HUES6 (cell line): ENCODE measurements at regions not wholly inside any gene's neighbourhood (a gene's known extent, or its start where the extent isn't known, plus 50 kb on each side); places are given as distances from the start of the nearest gene placed in this dataset.

ENCODE experiments used
- H3K27ac ChIP-seq: 2 replicates; pipeline ENCODE4 v1.7.0; 2013; ENCODE audit warnings: low read depth, mild to moderate bottlenecking, low read length, inconsistent platforms
- H3K27me3 ChIP-seq: 2 replicates; pipeline ENCODE4 v1.6.1; 2013; ENCODE audit warnings: low read length; ENCODE audit not compliant: control insufficient read depth, insufficient read depth
- H3K36me3 ChIP-seq: 2 replicates; pipeline ENCODE4 v1.6.1; 2013; ENCODE audit warnings: low read length; ENCODE audit not compliant: control insufficient read depth, insufficient read depth
- H3K4me1 ChIP-seq: 2 replicates; pipeline ENCODE4 v1.6.1; 2013; ENCODE audit warnings: low read length; ENCODE audit not compliant: control insufficient read depth, insufficient read depth
- H3K4me3 ChIP-seq: 2 replicates; pipeline ENCODE4 v1.5.1; 2013; ENCODE audit warnings: low read depth, low read length
- H3K9ac ChIP-seq: one replicate; pipeline ENCODE4 v1.6.1; 2013; ENCODE audit warnings: mild to moderate bottlenecking, low read length
- H3K9me3 ChIP-seq: 2 replicates; pipeline ENCODE4 v1.6.1; 2013; ENCODE audit warnings: low read depth, low read length; ENCODE audit not compliant: control insufficient read depth, insufficient read depth

DNA sequence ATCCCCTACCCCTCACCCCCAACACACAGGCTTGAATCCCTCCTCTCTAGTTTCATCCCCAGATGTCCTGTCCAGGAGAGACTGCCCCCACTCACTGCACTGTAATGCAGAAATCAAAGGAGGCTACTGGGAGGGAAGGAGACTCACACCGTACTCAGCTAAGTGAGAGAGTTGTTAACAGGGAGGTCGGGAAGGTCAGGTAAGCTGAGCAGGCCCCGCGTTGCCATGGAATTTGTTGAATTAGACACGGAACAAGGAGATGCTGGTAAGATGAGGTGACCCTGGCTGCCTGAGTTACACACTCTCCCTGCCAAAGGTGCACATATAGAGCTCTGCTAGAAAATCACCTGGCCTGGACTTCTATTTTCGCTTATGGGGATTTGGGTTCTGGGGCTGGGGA is 197.9 kb downstream of the NXPE2 start:
- Histone ChIP-seq H3K4me1 (0 out of 2 replicates have a peak, but pooled peaks cover 5% of the 10 kb centered on the region), H3K36me3 (no peaks in the 10 kb centered on the region), H3K4me3 (no peak overlapping the region), H3K9me3 (no peaks in the 10 kb centered on the region), H3K9ac (no peak overlapping the region), H3K27me3 (no peaks in the 10 kb centered on the region), H3K27ac (no peak overlapping the region)

DNA sequence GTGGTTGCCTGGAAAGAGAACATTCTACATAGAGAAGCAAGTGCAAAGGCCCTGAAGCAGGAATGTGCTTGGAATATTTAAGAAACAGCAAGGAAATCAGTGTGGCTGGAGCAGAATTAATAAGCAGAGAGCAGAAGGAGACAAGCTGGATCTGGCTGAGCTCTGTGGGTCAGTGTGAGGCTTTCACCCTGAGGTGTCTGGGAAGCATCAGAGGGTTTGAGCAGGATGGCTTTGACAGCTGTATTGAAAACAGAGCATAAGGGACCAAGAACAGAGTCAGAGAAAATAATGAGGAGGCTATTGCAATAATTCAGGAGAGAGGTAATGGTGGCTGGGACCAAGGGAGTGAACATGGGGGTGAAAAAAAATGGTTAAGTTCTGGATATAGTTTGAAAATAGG is 199.6 kb downstream of the NXPE2 start:
- H3K9ac ChIP-seq: no peak overlapping the region
- no peak overlapping the region for H3K27ac ChIP-seq
- H3K27me3 ChIP-seq: no peaks in the 10 kb centered on the region
- H3K36me3 ChIP-seq: no peaks in the 10 kb centered on the region
- H3K4me1 ChIP-seq: 0 out of 2 replicates have a peak, but pooled peaks cover 5% of the 10 kb centered on the region
- no peak overlapping the region for H3K4me3 ChIP-seq
- H3K9me3 ChIP-seq: no peaks in the 10 kb centered on the region

DNA sequence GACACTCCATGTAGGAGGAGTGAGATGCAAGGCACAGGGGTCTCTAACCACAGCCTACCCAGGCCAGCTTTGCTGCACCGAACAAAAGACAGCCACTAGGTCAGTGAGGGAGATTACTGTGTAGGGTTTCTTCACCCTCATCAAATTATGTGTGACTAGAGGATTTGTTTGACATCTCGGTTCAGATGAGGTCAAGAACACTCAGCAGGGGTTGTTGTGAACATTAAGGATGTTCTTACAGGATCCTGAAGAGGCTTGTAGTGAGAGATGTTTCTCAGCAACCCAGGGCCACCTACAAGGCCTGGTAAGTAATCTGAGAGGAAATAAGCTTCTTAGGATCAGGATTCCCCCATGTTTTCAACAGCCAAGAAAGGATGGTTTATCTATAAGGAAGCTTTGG is 202.1 kb downstream of the NXPE2 start:
- H3K4me1 ChIP-seq: 0 out of 2 replicates have a peak, but pooled peaks cover 5% of the 10 kb centered on the region
- no peaks in the 10 kb centered on the region for H3K9me3 ChIP-seq
- no peak overlapping the region for H3K27ac ChIP-seq
- H3K4me3 ChIP-seq: no peak overlapping the region
- no peaks in the 10 kb centered on the region for H3K36me3 ChIP-seq
- H3K9ac ChIP-seq: no peak overlapping the region
- no peaks in the 10 kb centered on the region for H3K27me3 ChIP-seq

DNA sequence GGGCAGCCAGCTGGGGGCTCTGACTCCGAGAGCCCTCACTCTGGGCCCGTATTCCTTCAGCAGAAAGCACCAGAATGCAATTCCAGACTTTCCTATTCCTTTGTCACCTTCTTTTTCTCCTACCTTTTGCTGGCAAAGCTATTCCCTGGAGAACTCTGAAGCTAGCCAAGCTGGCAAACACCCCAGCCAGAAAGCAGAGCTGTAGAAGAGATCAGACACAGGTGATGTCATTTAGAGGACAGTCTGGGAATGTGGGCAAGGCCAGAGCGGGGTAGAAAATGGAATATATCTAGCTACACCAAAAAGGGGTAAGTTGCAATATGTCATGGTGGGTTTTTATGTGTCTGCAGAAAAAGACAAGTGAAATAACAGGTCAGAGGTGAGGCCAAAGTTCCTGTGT is 205.1 kb downstream of the NXPE2 start:
- Histone ChIP-seq H3K9me3 (no peaks in the 10 kb centered on the region), H3K9ac (no peak overlapping the region), H3K27ac (no peak overlapping the region), H3K36me3 (no peaks in the 10 kb centered on the region), H3K4me1 (peaks cover 5% of the 10 kb centered on the region; the same call in 1 of the 2 replicates), H3K27me3 (no peaks in the 10 kb centered on the region), H3K4me3 (no peak overlapping the region)

DNA sequence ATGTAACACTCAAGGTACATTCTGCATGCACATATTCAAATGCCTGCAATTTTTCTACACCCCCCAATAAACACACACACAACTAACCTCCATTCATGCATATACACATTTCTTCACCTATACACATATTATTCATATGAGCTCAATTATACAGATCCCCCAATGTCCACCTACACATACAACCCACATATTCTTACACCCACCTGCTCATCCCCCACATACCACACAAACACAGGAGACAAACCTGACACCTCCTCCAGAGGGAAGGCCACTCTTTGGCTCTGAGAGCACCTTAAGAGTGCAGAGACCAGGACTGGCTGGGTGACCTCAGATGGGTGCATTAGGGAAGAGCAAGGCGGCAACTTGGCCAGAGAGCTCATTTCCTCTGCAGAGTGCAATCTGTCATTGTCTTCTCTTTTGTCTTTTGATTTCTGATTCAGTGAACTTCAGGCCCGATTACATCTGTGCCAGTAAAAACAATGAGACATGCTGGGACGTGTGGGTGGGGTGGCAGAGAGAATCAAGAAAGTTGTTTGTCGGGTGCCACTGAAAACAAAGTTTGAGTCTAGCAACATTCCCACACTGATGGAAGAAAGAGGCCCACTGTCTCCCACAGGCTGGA is 208.4 kb downstream of the NXPE2 start:
- no peaks in the 10 kb centered on the region for H3K27me3 ChIP-seq
- no peak overlapping the region for H3K9ac ChIP-seq
- no peaks in the 10 kb centered on the region; the same call in 1 of the 2 replicates for H3K4me1 ChIP-seq
- no peaks in the 10 kb centered on the region; the same call in 1 of the 2 replicates for H3K9me3 ChIP-seq
- no peak overlapping the region for H3K27ac ChIP-seq
- no peak overlapping the region for H3K4me3 ChIP-seq
- no peaks in the 10 kb centered on the region for H3K36me3 ChIP-seq

DNA sequence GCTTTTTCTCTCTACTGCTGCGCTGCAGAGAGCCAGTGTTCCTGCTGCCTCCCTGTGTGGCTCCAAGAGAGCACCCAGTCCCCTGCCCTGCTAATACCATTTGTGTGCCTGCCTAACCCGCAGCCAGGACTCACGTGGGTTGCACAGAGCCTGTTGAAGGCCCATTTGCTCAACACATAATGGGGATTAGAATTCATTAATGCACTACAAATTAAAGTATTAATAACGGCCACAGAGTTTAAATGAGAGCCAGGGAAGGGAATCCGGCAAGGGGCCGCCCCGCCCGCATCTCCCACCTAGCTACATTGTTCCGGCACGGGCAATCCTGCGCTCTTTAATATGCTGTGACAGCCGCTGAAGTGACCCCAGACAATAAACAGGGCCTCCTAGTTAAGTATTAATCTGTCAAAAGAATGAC is 211.3 kb downstream of the NXPE2 start:
- Histone ChIP-seq H3K36me3 (no peaks in the 10 kb centered on the region), H3K9ac (no peak overlapping the region), H3K27ac (no peak overlapping the region), H3K9me3 (no peaks in the 10 kb centered on the region; the same call in 1 of the 2 replicates), H3K4me3 (no peak overlapping the region), H3K4me1 (no peaks in the 10 kb centered on the region; the same call in 1 of the 2 replicates), H3K27me3 (peaks cover 3% of the 10 kb centered on the region; the same call in 1 of the 2 replicates)

DNA sequence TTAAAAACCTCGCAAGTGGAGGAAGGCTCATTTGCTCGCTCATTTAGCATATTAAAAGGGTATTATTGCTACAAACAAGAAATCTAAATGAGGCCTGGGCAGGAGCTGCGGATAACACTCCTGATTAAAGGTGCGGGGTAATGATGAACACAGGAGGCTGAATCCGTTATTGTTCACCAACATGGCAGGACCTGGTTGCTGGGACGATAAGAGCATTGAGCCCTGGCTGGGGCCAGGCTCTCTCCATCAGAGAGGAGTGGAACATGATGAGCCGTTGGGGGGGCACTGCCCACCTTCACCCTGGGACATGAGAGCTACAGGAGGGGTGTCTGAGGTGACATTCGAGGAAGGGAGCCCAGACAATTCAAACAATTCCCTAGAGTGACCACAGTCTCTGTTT is 211.7 kb downstream of the NXPE2 start:
- H3K27ac ChIP-seq: no peak overlapping the region
- H3K4me3 ChIP-seq: no peak overlapping the region
- no peaks in the 10 kb centered on the region for H3K36me3 ChIP-seq
- H3K27me3 ChIP-seq: peaks cover 4% of the 10 kb centered on the region; the same call in 1 of the 2 replicates
- H3K9ac ChIP-seq: no peak overlapping the region
- no peaks in the 10 kb centered on the region; the same call in 1 of the 2 replicates for H3K4me1 ChIP-seq
- H3K9me3 ChIP-seq: no peaks in the 10 kb centered on the region; the same call in 1 of the 2 replicates

DNA sequence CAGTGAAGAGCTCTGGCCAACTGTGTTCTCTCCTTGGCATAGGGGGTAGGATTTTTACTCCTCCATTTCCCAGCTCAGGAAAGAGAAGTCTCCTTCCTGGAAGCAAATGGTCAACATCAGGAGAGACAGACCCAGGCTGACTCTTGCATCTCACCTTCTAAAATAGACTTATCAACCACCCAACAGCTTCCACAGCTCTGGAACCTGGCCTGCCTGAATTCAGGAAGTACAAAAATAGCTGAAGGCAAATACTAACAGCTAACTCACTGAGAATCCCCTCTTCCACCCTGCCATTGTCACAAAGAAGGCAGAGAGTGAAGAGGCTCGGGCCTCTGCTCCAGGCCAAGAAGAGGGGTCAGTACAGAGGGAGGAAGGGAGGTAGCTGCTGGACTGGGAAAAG is 213.6 kb downstream of the NXPE2 start:
- Histone ChIP-seq H3K27me3 (peaks cover 7% of the 10 kb centered on the region; the same call in 1 of the 2 replicates), H3K36me3 (no peaks in the 10 kb centered on the region), H3K9ac (no peak overlapping the region)

DNA sequence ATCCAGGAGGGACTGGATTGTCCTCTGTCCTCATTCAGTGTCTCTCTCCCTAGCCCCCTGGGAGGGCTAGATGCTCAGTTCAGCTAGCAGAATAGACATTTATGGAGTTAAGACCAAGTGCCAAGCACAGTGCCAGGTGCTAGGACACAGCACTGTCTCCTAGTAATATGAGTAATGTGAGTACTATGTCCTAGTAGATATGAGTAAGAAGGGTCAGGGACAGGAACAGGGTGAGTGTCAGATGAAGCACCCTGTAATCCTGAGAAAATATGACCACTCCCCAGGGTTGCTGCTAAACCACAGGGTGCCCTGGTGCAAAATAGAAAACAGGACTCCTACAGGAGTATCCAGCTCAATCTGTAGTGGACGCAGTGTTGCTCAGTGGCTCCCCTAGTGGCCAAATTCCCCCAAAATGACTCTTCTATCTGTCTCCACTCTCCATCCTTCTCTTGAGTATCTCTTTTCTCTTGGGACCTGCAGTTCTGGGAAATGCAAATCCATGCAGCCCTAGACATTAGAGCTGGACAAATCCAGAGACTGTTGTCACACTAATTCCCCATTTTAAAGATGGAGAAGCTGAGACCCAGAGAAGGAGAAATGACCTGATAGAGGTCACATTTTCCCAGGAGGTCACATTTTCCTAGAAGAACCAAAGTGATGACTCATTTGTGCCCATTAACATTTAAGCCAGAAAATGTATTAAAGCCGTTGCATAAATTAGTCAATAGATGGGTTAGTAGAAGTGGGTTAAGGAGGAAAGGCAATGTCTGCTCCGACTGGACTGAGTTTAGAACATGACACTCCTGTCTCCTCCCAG is 214.3 kb downstream of the NXPE2 start:
- Histone ChIP-seq H3K36me3 (no peaks in the 10 kb centered on the region), H3K27me3 (peaks cover 7% of the 10 kb centered on the region; the same call in 1 of the 2 replicates), H3K27ac (no peak overlapping the region), H3K4me1 (no peaks in the 10 kb centered on the region; the same call in 1 of the 2 replicates), H3K9me3 (no peaks in the 10 kb centered on the region; the same call in 1 of the 2 replicates), H3K9ac (no peak overlapping the region), H3K4me3 (no peak overlapping the region)

More for the DNA sequence above, 213.6 kb downstream of the NXPE2 start:
- no peak overlapping the region for H3K4me3 ChIP-seq
- no peaks in the 10 kb centered on the region; the same call in 1 of the 2 replicates for H3K4me1 ChIP-seq
- H3K27ac ChIP-seq: no peak overlapping the region
- no peaks in the 10 kb centered on the region; the same call in 1 of the 2 replicates for H3K9me3 ChIP-seq

DNA sequence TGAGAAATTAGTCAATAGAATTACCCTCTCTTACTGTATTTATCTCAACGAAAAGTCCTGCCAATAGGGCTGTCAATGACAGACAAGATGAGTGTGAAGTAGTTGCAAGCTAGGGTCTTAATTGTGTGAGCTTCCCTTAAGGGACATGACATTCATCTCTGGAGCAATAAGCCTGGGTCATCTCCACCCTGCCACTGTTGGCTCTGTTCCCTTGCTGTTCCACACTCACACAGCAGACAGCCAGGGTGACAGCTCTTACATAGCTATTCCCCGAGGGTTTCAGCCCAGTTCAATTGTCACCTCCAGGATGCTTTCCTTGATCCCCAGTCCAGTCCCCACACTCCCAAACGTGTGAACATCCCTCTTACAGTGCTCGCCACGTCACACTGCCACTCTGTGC is 215.0 kb downstream of the NXPE2 start:
- no peaks in the 10 kb centered on the region for H3K36me3 ChIP-seq
- no peak overlapping the region for H3K9ac ChIP-seq
- H3K27me3 ChIP-seq: peaks cover 7% of the 10 kb centered on the region; the same call in 1 of the 2 replicates
- no peaks in the 10 kb centered on the region; the same call in 1 of the 2 replicates for H3K9me3 ChIP-seq
- no peak overlapping the region for H3K4me3 ChIP-seq
- no peak overlapping the region for H3K27ac ChIP-seq
- no peaks in the 10 kb centered on the region for H3K4me1 ChIP-seq

DNA sequence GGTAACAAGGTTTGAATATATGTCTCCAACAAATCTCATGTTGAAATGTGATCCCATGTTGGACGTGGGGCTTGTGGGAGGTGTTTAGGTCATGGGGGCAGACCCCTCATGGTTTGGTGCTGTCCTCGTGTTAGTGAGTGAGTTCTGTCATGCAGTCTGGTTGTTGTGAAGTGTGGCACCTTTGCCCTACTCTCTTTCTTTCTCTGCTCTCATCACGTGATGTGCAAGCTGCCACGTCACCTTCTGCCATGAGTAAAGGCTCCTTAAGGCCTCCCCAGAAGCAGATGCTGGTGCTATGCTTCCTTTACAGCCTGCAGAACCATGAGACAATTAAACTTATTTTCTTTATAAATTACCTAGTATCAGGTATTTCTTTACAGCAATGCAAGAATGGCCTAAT is 218.3 kb downstream of the NXPE2 start:
- no peaks in the 10 kb centered on the region for H3K4me1 ChIP-seq
- H3K4me3 ChIP-seq: no peak overlapping the region
- 0 out of 2 replicates have a peak, but pooled peaks cover 2% of the 10 kb centered on the region for H3K9me3 ChIP-seq
- H3K27me3 ChIP-seq: peaks cover 7% of the 10 kb centered on the region; the same call in 1 of the 2 replicates
- no peak overlapping the region for H3K27ac ChIP-seq
- H3K9ac ChIP-seq: no peak overlapping the region
- H3K36me3 ChIP-seq: no peaks in the 10 kb centered on the region
